ENCODE measurements at regions not wholly inside any gene's neighbourhood (a gene's known extent, or its start where the extent isn't known, plus 50 kb on each side); places are given as distances from the start of the nearest gene placed in this dataset.
"Not testable (repeated sequence)": the region's sequence is repeated elsewhere in the genome, so short reads cannot be mapped to it uniquely, and the experiment has no call there.

GRCh38 chr4:1544435-1544834 lies 138.2 kb upstream of the NKX1-1 start:
- peaks cover 33 to 68% of the 10 kb centered on the region in 2 experiments; a peak in 4 of 5 replicates for H3K27me3 ChIP-seq (ENCODE audit: control insufficient read depth in 2 of 2, insufficient read depth in 2 of 2, low read length in 2 of 2)
- DNase-seq (ENCODE audit: extremely low read depth in 1 of 4, low spot score in 3 of 4) = peak in 1 of 4 experiments; percentile 27
- CTCF ChIA-PET (ENCODE audit: low intra/inter-chr PET ratio); intact Hi-C loops (cut with micrococcal nuclease); H3K79me2 ChIP-seq (ENCODE audit: control insufficient read depth, insufficient read depth, low read length); H3K9me3 ChIP-seq (replicated peaks; ENCODE audit: control insufficient read depth, insufficient read depth, low read depth, low read length); H3K4me2 ChIP-seq (ENCODE audit: insufficient read depth, low read length); H3K4me3 ChIP-seq; H2AFZ ChIP-seq (ENCODE audit: low read depth, low read length); H3K9ac ChIP-seq (ENCODE audit: insufficient read depth in 1 of 2, low read depth in 2 of 2, low read length in 2 of 2); H3K9me1 ChIP-seq (ENCODE audit: control insufficient read depth, insufficient read depth, low read length); in situ Hi-C loops (cut with MboI); BruUV-seq (replicated peaks); H3K27ac ChIP-seq (ENCODE audit: extremely low read depth, low read depth, low read length); H3K36me3 ChIP-seq (ENCODE audit: control insufficient read depth, insufficient read depth, low read length): not testable (repeated sequence)
- FAIRE-seq = peak; percentile 82
- WGBS (ENCODE audit: insufficient coverage, low coverage, missing lambda C conversion rate) = 6% methylated on average over 19 of the region's 21 CpGs
- peaks cover 11% of the 10 kb centered on the region for H4K20me1 ChIP-seq (replicated peaks; ENCODE audit: control insufficient read depth, insufficient read depth, low read length)
- TF ChIP-seq L3MBTL2 (IDR thresholded peaks at IDR 0.05) = peak; percentile 41; the same call in 1 of the 2 replicates
- TF ChIP-seq CTBP1 (IDR thresholded peaks at IDR 0.05; ENCODE audit: borderline replicate concordance) = 0 out of 2 replicates have a peak, but pooled peaks have one; percentile 33
- TF ChIP-seq RFX1 (IDR thresholded peaks at IDR 0.05) = peak; percentile 68; the same call in 1 of the 2 replicates
- TF ChIP-seq NFE2 (IDR thresholded peaks at IDR 0.05; ENCODE audit: low read depth) = peak; percentile 26; the same call in 1 of the 2 replicates
- 0 out of 2 replicates have a peak, but pooled peaks have one; percentile 65 for TF ChIP-seq ZSCAN29 (IDR thresholded peaks at IDR 0.05)
- peak; percentile 65 for TF ChIP-seq ZNF121 (CRISPR knock-in tag; conservative IDR thresholded peaks at IDR 0.05)
- peak; percentile 48 for ATAC-seq
- POLR2A ChIA-PET = interaction anchor here (0.9 kb wide), 1 partner anchor 10 kb away, joined by 3 read pairs; no protein-coding TSS in a partner anchor
- H3K4me1 ChIP-seq (replicated peaks in 1 of 2; ENCODE audit: control insufficient read depth in 2 of 2, insufficient read depth in 2 of 2, low read length in 2 of 2) = peaks cover 3 to 70% of the 10 kb centered on the region in 2 experiments; a peak in 4 of 5 replicates

GRCh38 chr4:1543976-1544375 lies 137.7 kb upstream of the NKX1-1 start:
- ATAC-seq (no peak), DNase-seq (ENCODE audit: extremely low read depth in 1 of 4, low spot score in 3 of 4) (no peak), FAIRE-seq (no peak)
- no peaks in the 10 kb centered on the region for H3K79me2 ChIP-seq (ENCODE audit: control insufficient read depth, insufficient read depth, low read length)
- H3K9ac ChIP-seq (ENCODE audit: insufficient read depth in 1 of 2, low read depth in 2 of 2, low read length in 2 of 2) = peak overlapping the region in 1 of 2 experiments; percentile 52; a peak in 1 of 4 replicates
- peaks cover 35 to 70% of the 10 kb centered on the region in 2 experiments; a peak in 4 of 5 replicates for H3K27me3 ChIP-seq (ENCODE audit: control insufficient read depth in 2 of 2, insufficient read depth in 2 of 2, low read length in 2 of 2)
- H3K9me3 ChIP-seq (replicated peaks; ENCODE audit: control insufficient read depth, insufficient read depth, low read depth, low read length) = no peaks in the 10 kb centered on the region
- ChIA-PET POLR2A (interaction anchor here (0.7 to 0.9 kb wide), 2 partner anchors 10 to 181 kb away, joined by 3 read pairs; no protein-coding TSS in a partner anchor), CTCF (ENCODE audit: low intra/inter-chr PET ratio) (no interaction called here)
- H3K9me1 ChIP-seq (ENCODE audit: control insufficient read depth, insufficient read depth, low read length) = no peaks in the 10 kb centered on the region
- H3K4me3 ChIP-seq = no peak overlapping the region
- H3K4me1 ChIP-seq (replicated peaks in 1 of 2; ENCODE audit: control insufficient read depth in 2 of 2, insufficient read depth in 2 of 2, low read length in 2 of 2) = peaks cover 3 to 65% of the 10 kb centered on the region in 2 experiments; a peak in 4 of 5 replicates
- H4K20me1 ChIP-seq (replicated peaks; ENCODE audit: control insufficient read depth, insufficient read depth, low read length) = peaks cover 11% of the 10 kb centered on the region
- H2AFZ ChIP-seq (ENCODE audit: low read depth, low read length) = no peak overlapping the region
- BruUV-seq (replicated peaks) = no TSS peak
- no peaks in the 10 kb centered on the region for H3K36me3 ChIP-seq (ENCODE audit: control insufficient read depth, insufficient read depth, low read length)
- in situ Hi-C loops (cut with MboI) (no loop called here), intact Hi-C loops (cut with micrococcal nuclease) (no loop called here)
- 17% methylated on average over 10 of the region's 11 CpGs for WGBS (ENCODE audit: insufficient coverage, low coverage, missing lambda C conversion rate)
- no peak overlapping the region for H3K4me2 ChIP-seq (ENCODE audit: insufficient read depth, low read length)
- no peak overlapping the region for H3K27ac ChIP-seq (ENCODE audit: extremely low read depth, low read depth, low read length)
- TF ChIP-seq NR3C1 (CRISPR knock-in tag; IDR thresholded peaks at IDR 0.05) (no peak), PREB (CRISPR knock-in tag; IDR thresholded peaks at IDR 0.05) (no peak), KAT7 (CRISPR knock-in tag; IDR thresholded peaks at IDR 0.05; ENCODE audit: borderline replicate concordance) (no peak), FOXM1 (IDR thresholded peaks at IDR 0.05; ENCODE audit: low read depth) (no peak), FOXM1 (CRISPR knock-in tag; IDR thresholded peaks at IDR 0.05; ENCODE audit: low read depth) (no peak), ARID4B (CRISPR knock-in tag; IDR thresholded peaks at IDR 0.05) (no peak), ZNF830 (CRISPR knock-in tag; IDR thresholded peaks at IDR 0.05) (no peak)

Measured in K562 (cell line).